ENCODE measurements at regions not wholly inside any gene's neighbourhood (a gene's known extent, or its start where the extent isn't known, plus 50 kb on each side); places are given as distances from the start of the nearest gene placed in this dataset.

DNA sequence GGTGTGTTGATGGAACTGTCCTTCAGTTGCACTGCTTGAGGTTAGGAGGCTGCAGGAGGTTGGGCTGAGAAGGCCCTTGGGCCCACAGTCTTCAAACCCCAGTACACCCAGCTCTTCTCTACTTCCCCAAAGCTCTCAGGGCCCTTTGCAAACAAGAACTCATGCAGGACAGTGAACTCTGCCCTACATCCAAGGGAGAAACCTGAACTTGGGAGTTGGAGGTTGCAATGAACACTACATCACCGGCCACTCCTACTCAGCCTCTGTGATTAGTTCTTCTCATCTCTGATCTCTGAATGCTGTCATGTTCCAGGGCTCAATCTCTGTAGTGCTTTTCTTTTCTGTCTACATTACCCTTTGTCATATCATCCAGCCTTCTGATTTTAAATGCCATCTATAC lies 148.5 kb upstream of the PDE7B start:
- Mint-ChIP-seq H3K9me3 (ENCODE audit: unreplicated experiment) (no peaks in the 10 kb centered on the region), H3K27me3 (ENCODE audit: insufficient read depth, unreplicated experiment) (no peaks in the 10 kb centered on the region), H3K36me3 (ENCODE audit: insufficient read depth, unreplicated experiment) (no peaks in the 10 kb centered on the region), H3K4me3 (ENCODE audit: unreplicated experiment) (no peak overlapping the region), H3K4me1 (ENCODE audit: insufficient read depth, unreplicated experiment) (peaks cover 7% of the 10 kb centered on the region), H3K27ac (ENCODE audit: low read depth, unreplicated experiment) (no peak overlapping the region)
- intact Hi-C loops (cut with micrococcal nuclease): no loop called here
- CTCF ChIA-PET: no interaction called here
- TF ChIP-seq, protein P1, sequence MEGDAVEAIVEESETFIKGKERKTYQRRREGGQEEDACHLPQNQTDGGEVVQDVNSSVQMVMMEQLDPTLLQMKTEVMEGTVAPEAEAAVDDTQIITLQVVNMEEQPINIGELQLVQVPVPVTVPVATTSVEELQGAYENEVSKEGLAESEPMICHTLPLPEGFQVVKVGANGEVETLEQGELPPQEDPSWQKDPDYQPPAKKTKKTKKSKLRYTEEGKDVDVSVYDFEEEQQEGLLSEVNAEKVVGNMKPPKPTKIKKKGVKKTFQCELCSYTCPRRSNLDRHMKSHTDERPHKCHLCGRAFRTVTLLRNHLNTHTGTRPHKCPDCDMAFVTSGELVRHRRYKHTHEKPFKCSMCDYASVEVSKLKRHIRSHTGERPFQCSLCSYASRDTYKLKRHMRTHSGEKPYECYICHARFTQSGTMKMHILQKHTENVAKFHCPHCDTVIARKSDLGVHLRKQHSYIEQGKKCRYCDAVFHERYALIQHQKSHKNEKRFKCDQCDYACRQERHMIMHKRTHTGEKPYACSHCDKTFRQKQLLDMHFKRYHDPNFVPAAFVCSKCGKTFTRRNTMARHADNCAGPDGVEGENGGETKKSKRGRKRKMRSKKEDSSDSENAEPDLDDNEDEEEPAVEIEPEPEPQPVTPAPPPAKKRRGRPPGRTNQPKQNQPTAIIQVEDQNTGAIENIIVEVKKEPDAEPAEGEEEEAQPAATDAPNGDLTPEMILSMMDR (IDR thresholded peaks at IDR 0.05; ENCODE audit: unreplicated experiment): no peak
- POLR2A ChIA-PET: no interaction called here
- DNase-seq (ENCODE audit: unreplicated experiment): no peak
- no TSS peak for BruUV-seq (replicated peaks)

DNA sequence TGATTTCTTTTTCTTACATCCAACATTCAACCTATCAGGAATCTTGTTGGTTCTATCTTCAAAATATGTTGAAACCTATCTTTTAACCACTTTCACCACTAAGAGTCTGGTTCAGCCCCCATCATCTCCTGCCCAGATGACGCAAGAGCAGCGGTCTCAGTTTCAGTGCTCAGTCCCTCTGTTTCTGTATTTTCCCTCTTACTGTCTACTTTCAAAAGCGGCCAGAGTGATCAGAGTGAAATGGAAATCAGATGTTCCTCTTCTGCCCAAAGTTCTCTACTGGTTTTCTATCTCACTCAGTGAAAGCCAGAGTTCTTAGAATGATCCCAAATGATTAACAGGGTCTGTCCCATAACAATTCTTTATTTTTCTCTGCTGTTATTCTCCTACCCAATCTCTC lies 147.9 kb upstream of the PDE7B start:
- CTCF ChIA-PET: no interaction called here
- Mint-ChIP-seq H3K27ac (ENCODE audit: low read depth, unreplicated experiment) (no peak overlapping the region), H3K4me3 (ENCODE audit: unreplicated experiment) (no peak overlapping the region), H3K9me3 (ENCODE audit: unreplicated experiment) (no peaks in the 10 kb centered on the region), H3K36me3 (ENCODE audit: insufficient read depth, unreplicated experiment) (no peaks in the 10 kb centered on the region), H3K27me3 (ENCODE audit: insufficient read depth, unreplicated experiment) (no peaks in the 10 kb centered on the region), H3K4me1 (ENCODE audit: insufficient read depth, unreplicated experiment) (peaks cover 7% of the 10 kb centered on the region)
- DNase-seq (ENCODE audit: unreplicated experiment): no peak
- POLR2A ChIA-PET: no interaction called here
- intact Hi-C loops (cut with micrococcal nuclease): no loop called here
- TF ChIP-seq, protein P1 (IDR thresholded peaks at IDR 0.05; ENCODE audit: unreplicated experiment): no peak
- no TSS peak for BruUV-seq (replicated peaks)

DNA sequence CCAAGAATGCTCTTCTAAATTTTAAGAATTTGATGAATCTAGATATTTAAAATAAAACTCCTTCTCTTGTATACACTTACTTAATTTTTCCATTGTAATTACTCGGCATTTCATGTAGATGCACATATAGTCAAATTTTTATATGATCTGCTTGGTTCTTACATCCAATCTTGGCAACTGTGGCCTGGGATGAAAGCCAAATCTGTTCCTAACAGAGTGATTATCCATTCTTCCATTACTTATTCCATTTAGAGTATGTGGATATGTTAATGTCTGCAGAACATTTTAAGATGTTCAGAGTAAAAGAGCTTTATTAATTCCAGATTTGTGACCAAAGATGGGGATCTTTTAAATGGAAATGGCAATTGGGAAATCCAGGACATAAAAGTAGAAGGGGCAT lies 144.1 kb upstream of the PDE7B start:
- Mint-ChIP-seq H3K4me3 (ENCODE audit: unreplicated experiment) (no peak overlapping the region), H3K4me1 (ENCODE audit: insufficient read depth, unreplicated experiment) (no peaks in the 10 kb centered on the region), H3K36me3 (ENCODE audit: insufficient read depth, unreplicated experiment) (no peaks in the 10 kb centered on the region), H3K27me3 (ENCODE audit: insufficient read depth, unreplicated experiment) (no peaks in the 10 kb centered on the region), H3K27ac (ENCODE audit: low read depth, unreplicated experiment) (no peak overlapping the region), H3K9me3 (ENCODE audit: unreplicated experiment) (no peaks in the 10 kb centered on the region)
- no TSS peak for BruUV-seq (replicated peaks)
- intact Hi-C loops (cut with micrococcal nuclease): no loop called here
- DNase-seq (ENCODE audit: unreplicated experiment): no peak
- TF ChIP-seq, protein P1 (IDR thresholded peaks at IDR 0.05; ENCODE audit: unreplicated experiment): no peak
- ChIA-PET CTCF (no interaction called here), POLR2A (no interaction called here)

- POLR2A ChIA-PET: no interaction called here
- BruUV-seq (replicated peaks): no TSS peak
- no peak for DNase-seq (ENCODE audit: unreplicated experiment)
- Mint-ChIP-seq H3K27ac (ENCODE audit: low read depth, unreplicated experiment) (no peak overlapping the region), H3K36me3 (ENCODE audit: insufficient read depth, unreplicated experiment) (no peaks in the 10 kb centered on the region), H3K4me1 (ENCODE audit: insufficient read depth, unreplicated experiment) (no peaks in the 10 kb centered on the region), H3K4me3 (ENCODE audit: unreplicated experiment) (no peak overlapping the region), H3K9me3 (ENCODE audit: unreplicated experiment) (no peaks in the 10 kb centered on the region), H3K27me3 (ENCODE audit: insufficient read depth, unreplicated experiment) (no peaks in the 10 kb centered on the region)
- intact Hi-C loops (cut with micrococcal nuclease): no loop called here
- CTCF ChIA-PET: no interaction called here
- TF ChIP-seq, protein P1 (IDR thresholded peaks at IDR 0.05; ENCODE audit: unreplicated experiment): no peak
Observed at GRCh38 chr6:135710042-135710441, 141.5 kb upstream of the PDE7B start.
